ENCODE measurements at regions not wholly inside any gene's neighbourhood (a gene's known extent, or its start where the extent isn't known, plus 50 kb on each side); places are given as distances from the start of the nearest gene placed in this dataset.
"Not testable (repeated sequence)": the region's sequence is repeated elsewhere in the genome, so short reads cannot be mapped to it uniquely, and the experiment has no call there.

- H3K27ac ChIP-seq (ENCODE audit: low read depth, low read length) = no peak overlapping the region
- no peak overlapping the region for H3K4me3 ChIP-seq (ENCODE audit: low read depth, low read length)
- no peaks in the 10 kb centered on the region for H3K36me3 ChIP-seq (ENCODE audit: insufficient read depth, low read length)
- H3K79me2 ChIP-seq (ENCODE audit: control insufficient read depth, insufficient read depth, low read length, unreplicated experiment) = no peaks in the 10 kb centered on the region
- no peaks in the 10 kb centered on the region for H3K27me3 ChIP-seq (ENCODE audit: insufficient read depth, low read length)
- no peak overlapping the region for H2AFZ ChIP-seq (ENCODE audit: low read length, unreplicated experiment)
- no peaks in the 10 kb centered on the region for H3K4me1 ChIP-seq (ENCODE audit: control insufficient read depth, insufficient read depth, low read length, unreplicated experiment)
Measured at GRCh38 chr3:908839-909238, 184.0 kb upstream of the CNTN6 start.

GRCh38 chr3:912717-913116 is 180.1 kb upstream of the CNTN6 start:
- not testable (repeated sequence) for H3K27ac ChIP-seq (ENCODE audit: low read depth, low read length); H3K4me3 ChIP-seq (ENCODE audit: low read depth, low read length); H3K27me3 ChIP-seq (ENCODE audit: insufficient read depth, low read length); H3K36me3 ChIP-seq (ENCODE audit: insufficient read depth, low read length); H3K79me2 ChIP-seq (ENCODE audit: control insufficient read depth, insufficient read depth, low read length, unreplicated experiment); H3K4me1 ChIP-seq (ENCODE audit: control insufficient read depth, insufficient read depth, low read length, unreplicated experiment); H2AFZ ChIP-seq (ENCODE audit: low read length, unreplicated experiment)

- no peak overlapping the region for H3K4me3 ChIP-seq (ENCODE audit: low read depth, low read length)
- H3K36me3 ChIP-seq (ENCODE audit: insufficient read depth, low read length) = no peaks in the 10 kb centered on the region
- no peaks in the 10 kb centered on the region for H3K79me2 ChIP-seq (ENCODE audit: control insufficient read depth, insufficient read depth, low read length, unreplicated experiment)
- no peaks in the 10 kb centered on the region for H3K27me3 ChIP-seq (ENCODE audit: insufficient read depth, low read length)
- H3K4me1 ChIP-seq (ENCODE audit: control insufficient read depth, insufficient read depth, low read length, unreplicated experiment) = no peaks in the 10 kb centered on the region
- H3K27ac ChIP-seq (ENCODE audit: low read depth, low read length) = no peak overlapping the region
- H2AFZ ChIP-seq (ENCODE audit: low read length, unreplicated experiment) = no peak overlapping the region
Measured at GRCh38 chr3:923161-923910, 169.5 kb upstream of the CNTN6 start.

- no peak overlapping the region for H3K27ac ChIP-seq (ENCODE audit: low read depth, low read length)
- no peaks in the 10 kb centered on the region for H3K27me3 ChIP-seq (ENCODE audit: insufficient read depth, low read length)
- H3K79me2 ChIP-seq (ENCODE audit: control insufficient read depth, insufficient read depth, low read length, unreplicated experiment) = no peaks in the 10 kb centered on the region
- H2AFZ ChIP-seq (ENCODE audit: low read length, unreplicated experiment) = no peak overlapping the region
- no peaks in the 10 kb centered on the region for H3K36me3 ChIP-seq (ENCODE audit: insufficient read depth, low read length)
- H3K4me1 ChIP-seq (ENCODE audit: control insufficient read depth, insufficient read depth, low read length, unreplicated experiment) = no peaks in the 10 kb centered on the region
- no peak overlapping the region for H3K4me3 ChIP-seq (ENCODE audit: low read depth, low read length)
Measured at GRCh38 chr3:930866-931265, 162.0 kb upstream of the CNTN6 start.

GRCh38 chr3:933326-933725 is 159.5 kb upstream of the CNTN6 start:
- H3K27me3 ChIP-seq (ENCODE audit: insufficient read depth, low read length) = no peaks in the 10 kb centered on the region

GRCh38 chr3:944786-945185 is 148.0 kb upstream of the CNTN6 start:
- H3K27me3 ChIP-seq (ENCODE audit: insufficient read depth, low read length) = no peaks in the 10 kb centered on the region
- H3K36me3 ChIP-seq (ENCODE audit: insufficient read depth, low read length) = no peaks in the 10 kb centered on the region
- H3K4me3 ChIP-seq (ENCODE audit: low read depth, low read length) = no peak overlapping the region
- H3K4me1 ChIP-seq (ENCODE audit: control insufficient read depth, insufficient read depth, low read length, unreplicated experiment) = no peaks in the 10 kb centered on the region
- H3K79me2 ChIP-seq (ENCODE audit: control insufficient read depth, insufficient read depth, low read length, unreplicated experiment) = no peaks in the 10 kb centered on the region
- H3K27ac ChIP-seq (ENCODE audit: low read depth, low read length) = no peak overlapping the region
- no peak overlapping the region for H2AFZ ChIP-seq (ENCODE audit: low read length, unreplicated experiment)

More at GRCh38 chr3:933326-933725, 159.5 kb upstream of the CNTN6 start:
- Histone ChIP-seq H3K36me3 (ENCODE audit: insufficient read depth, low read length) (no peaks in the 10 kb centered on the region), H3K27ac (ENCODE audit: low read depth, low read length) (no peak overlapping the region), H3K4me1 (ENCODE audit: control insufficient read depth, insufficient read depth, low read length, unreplicated experiment) (no peaks in the 10 kb centered on the region), H2AFZ (ENCODE audit: low read length, unreplicated experiment) (no peak overlapping the region), H3K79me2 (ENCODE audit: control insufficient read depth, insufficient read depth, low read length, unreplicated experiment) (no peaks in the 10 kb centered on the region), H3K4me3 (ENCODE audit: low read depth, low read length) (no peak overlapping the region)

GRCh38 chr3:945738-946137 is 147.1 kb upstream of the CNTN6 start:
- Histone ChIP-seq H3K27ac (ENCODE audit: low read depth, low read length) (no peak overlapping the region), H3K79me2 (ENCODE audit: control insufficient read depth, insufficient read depth, low read length, unreplicated experiment) (no peaks in the 10 kb centered on the region), H3K27me3 (ENCODE audit: insufficient read depth, low read length) (no peaks in the 10 kb centered on the region), H3K4me1 (ENCODE audit: control insufficient read depth, insufficient read depth, low read length, unreplicated experiment) (no peaks in the 10 kb centered on the region), H3K36me3 (ENCODE audit: insufficient read depth, low read length) (no peaks in the 10 kb centered on the region), H3K4me3 (ENCODE audit: low read depth, low read length) (no peak overlapping the region), H2AFZ (ENCODE audit: low read length, unreplicated experiment) (no peak overlapping the region)

- H3K36me3 ChIP-seq (ENCODE audit: insufficient read depth, low read length) = no peaks in the 10 kb centered on the region
- H3K27ac ChIP-seq (ENCODE audit: low read depth, low read length) = no peak overlapping the region
- no peak overlapping the region for H2AFZ ChIP-seq (ENCODE audit: low read length, unreplicated experiment)
- H3K79me2 ChIP-seq (ENCODE audit: control insufficient read depth, insufficient read depth, low read length, unreplicated experiment) = no peaks in the 10 kb centered on the region
- H3K4me1 ChIP-seq (ENCODE audit: control insufficient read depth, insufficient read depth, low read length, unreplicated experiment) = no peaks in the 10 kb centered on the region
- H3K27me3 ChIP-seq (ENCODE audit: insufficient read depth, low read length) = no peaks in the 10 kb centered on the region
- no peak overlapping the region for H3K4me3 ChIP-seq (ENCODE audit: low read depth, low read length)
Measured at GRCh38 chr3:952906-953305, 139.9 kb upstream of the CNTN6 start.

- Histone ChIP-seq H2AFZ (ENCODE audit: low read length, unreplicated experiment) (no peak overlapping the region), H3K36me3 (ENCODE audit: insufficient read depth, low read length) (no peaks in the 10 kb centered on the region), H3K27ac (ENCODE audit: low read depth, low read length) (no peak overlapping the region), H3K4me1 (ENCODE audit: control insufficient read depth, insufficient read depth, low read length, unreplicated experiment) (no peaks in the 10 kb centered on the region), H3K79me2 (ENCODE audit: control insufficient read depth, insufficient read depth, low read length, unreplicated experiment) (no peaks in the 10 kb centered on the region), H3K4me3 (ENCODE audit: low read depth, low read length) (no peak overlapping the region), H3K27me3 (ENCODE audit: insufficient read depth, low read length) (no peaks in the 10 kb centered on the region)
Measured at GRCh38 chr3:963255-963654, 129.6 kb upstream of the CNTN6 start.

GRCh38 chr3:963755-964154 is 129.1 kb upstream of the CNTN6 start:
- Histone ChIP-seq H3K4me3 (ENCODE audit: low read depth, low read length) (no peak overlapping the region), H3K79me2 (ENCODE audit: control insufficient read depth, insufficient read depth, low read length, unreplicated experiment) (no peaks in the 10 kb centered on the region), H3K4me1 (ENCODE audit: control insufficient read depth, insufficient read depth, low read length, unreplicated experiment) (no peaks in the 10 kb centered on the region), H2AFZ (ENCODE audit: low read length, unreplicated experiment) (no peak overlapping the region), H3K27me3 (ENCODE audit: insufficient read depth, low read length) (no peaks in the 10 kb centered on the region), H3K27ac (ENCODE audit: low read depth, low read length) (no peak overlapping the region), H3K36me3 (ENCODE audit: insufficient read depth, low read length) (no peaks in the 10 kb centered on the region)

GRCh38 chr3:965826-966225 is 127.0 kb upstream of the CNTN6 start:
- Histone ChIP-seq H3K79me2 (ENCODE audit: control insufficient read depth, insufficient read depth, low read length, unreplicated experiment) (no peaks in the 10 kb centered on the region), H2AFZ (ENCODE audit: low read length, unreplicated experiment) (no peak overlapping the region), H3K27me3 (ENCODE audit: insufficient read depth, low read length) (no peaks in the 10 kb centered on the region), H3K27ac (ENCODE audit: low read depth, low read length) (no peak overlapping the region), H3K36me3 (ENCODE audit: insufficient read depth, low read length) (no peaks in the 10 kb centered on the region), H3K4me1 (ENCODE audit: control insufficient read depth, insufficient read depth, low read length, unreplicated experiment) (no peaks in the 10 kb centered on the region), H3K4me3 (ENCODE audit: low read depth, low read length) (no peak overlapping the region)

Data from ACC112 (cell line).